ENCODE measurements at regions not wholly inside any gene's neighbourhood (a gene's known extent, or its start where the extent isn't known, plus 50 kb on each side); places are given as distances from the start of the nearest gene placed in this dataset.

- no peak overlapping the region for H3K27ac ChIP-seq (ENCODE audit: low read depth, low read length)
These were observed 192.6 kb upstream of the PRDM9 start for GRCh38 chr5:23314827-23315226.

GRCh38 chr5:23305055-23305454 is 202.4 kb upstream of the PRDM9 start:
- H3K4me3 ChIP-seq (ENCODE audit: low read depth, low read length): no peak overlapping the region
- H3K9me3 ChIP-seq (ENCODE audit: control insufficient read depth, insufficient read depth, low read length): peaks cover 8% of the 10 kb centered on the region
- H3K9ac ChIP-seq (ENCODE audit: low read depth, low read length): no peak overlapping the region
- H3K4me1 ChIP-seq (ENCODE audit: control insufficient read depth, insufficient read depth, low read length): no peaks in the 10 kb centered on the region
- no peaks in the 10 kb centered on the region for H3K27me3 ChIP-seq (ENCODE audit: control insufficient read depth, insufficient read depth, low read length)
- H3K36me3 ChIP-seq (ENCODE audit: control insufficient read depth, insufficient read depth, low read length): no peaks in the 10 kb centered on the region
- H3K27ac ChIP-seq (ENCODE audit: low read depth, low read length): no peak overlapping the region

More at GRCh38 chr5:23314827-23315226, 192.6 kb upstream of the PRDM9 start:
- no peaks in the 10 kb centered on the region for H3K9me3 ChIP-seq (ENCODE audit: control insufficient read depth, insufficient read depth, low read length)
- H3K27me3 ChIP-seq (ENCODE audit: control insufficient read depth, insufficient read depth, low read length): no peaks in the 10 kb centered on the region
- no peak overlapping the region for H3K9ac ChIP-seq (ENCODE audit: low read depth, low read length)
- H3K36me3 ChIP-seq (ENCODE audit: control insufficient read depth, insufficient read depth, low read length): no peaks in the 10 kb centered on the region
- no peak overlapping the region for H3K4me3 ChIP-seq (ENCODE audit: low read depth, low read length)
- H3K4me1 ChIP-seq (ENCODE audit: control insufficient read depth, insufficient read depth, low read length): peaks cover 16% of the 10 kb centered on the region

- Histone ChIP-seq H3K27ac (ENCODE audit: low read depth, low read length) (no peak overlapping the region), H3K4me3 (ENCODE audit: low read depth, low read length) (no peak overlapping the region), H3K27me3 (ENCODE audit: control insufficient read depth, insufficient read depth, low read length) (no peaks in the 10 kb centered on the region), H3K36me3 (ENCODE audit: control insufficient read depth, insufficient read depth, low read length) (no peaks in the 10 kb centered on the region), H3K9ac (ENCODE audit: low read depth, low read length) (no peak overlapping the region), H3K4me1 (ENCODE audit: control insufficient read depth, insufficient read depth, low read length) (no peaks in the 10 kb centered on the region), H3K9me3 (ENCODE audit: control insufficient read depth, insufficient read depth, low read length) (peaks cover 8% of the 10 kb centered on the region)
These were observed 203.6 kb upstream of the PRDM9 start for GRCh38 chr5:23303836-23304235.

DNA sequence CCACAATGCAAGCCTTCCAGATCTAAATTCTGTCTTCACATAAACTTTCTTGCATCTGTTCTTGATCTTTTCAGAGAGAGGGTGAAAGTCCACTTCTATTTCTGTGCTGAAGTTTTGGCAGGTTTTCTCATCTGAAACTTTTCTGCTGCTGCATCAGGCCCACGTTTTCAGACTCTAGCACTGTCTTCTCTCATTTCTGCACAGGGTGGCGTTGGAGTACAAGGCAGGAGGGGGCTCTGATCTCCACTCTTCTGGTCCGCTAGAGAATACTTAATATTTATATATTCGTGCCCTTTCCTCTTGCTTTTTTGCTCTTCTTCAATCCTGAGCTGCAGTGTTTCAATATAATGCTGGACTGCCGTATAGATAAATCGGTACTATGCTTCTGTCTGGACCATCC is 204.0 kb upstream of the PRDM9 start:
- H3K4me3 ChIP-seq (ENCODE audit: low read depth, low read length): no peak overlapping the region
- no peaks in the 10 kb centered on the region for H3K27me3 ChIP-seq (ENCODE audit: control insufficient read depth, insufficient read depth, low read length)
- peaks cover 8% of the 10 kb centered on the region for H3K9me3 ChIP-seq (ENCODE audit: control insufficient read depth, insufficient read depth, low read length)
- H3K27ac ChIP-seq (ENCODE audit: low read depth, low read length): no peak overlapping the region
- no peaks in the 10 kb centered on the region for H3K4me1 ChIP-seq (ENCODE audit: control insufficient read depth, insufficient read depth, low read length)
- no peak overlapping the region for H3K9ac ChIP-seq (ENCODE audit: low read depth, low read length)
- H3K36me3 ChIP-seq (ENCODE audit: control insufficient read depth, insufficient read depth, low read length): no peaks in the 10 kb centered on the region

DNA sequence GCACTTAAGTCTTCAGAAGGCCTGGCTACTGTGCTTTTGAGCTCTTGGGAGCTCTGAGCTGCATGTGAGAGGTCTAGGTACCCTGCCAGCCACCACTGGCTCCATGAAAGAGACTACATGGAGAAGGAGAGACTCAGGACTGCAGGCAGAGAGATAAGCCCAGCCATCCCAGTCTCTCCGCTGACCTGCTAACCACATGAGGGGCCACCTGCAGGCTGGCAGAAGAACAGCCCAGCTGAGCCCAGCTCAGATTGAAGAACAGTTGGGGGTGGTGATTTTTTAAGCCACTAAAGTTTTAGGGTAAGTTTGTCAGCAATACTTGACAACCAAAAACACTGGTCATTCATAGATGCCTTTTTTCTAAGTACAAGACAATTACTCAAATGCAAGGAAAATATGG is 205.0 kb upstream of the PRDM9 start:
- no peak overlapping the region for H3K9ac ChIP-seq (ENCODE audit: low read depth, low read length)
- H3K9me3 ChIP-seq (ENCODE audit: control insufficient read depth, insufficient read depth, low read length): peaks cover 8% of the 10 kb centered on the region
- no peak overlapping the region for H3K4me3 ChIP-seq (ENCODE audit: low read depth, low read length)
- H3K27ac ChIP-seq (ENCODE audit: low read depth, low read length): no peak overlapping the region
- no peaks in the 10 kb centered on the region for H3K4me1 ChIP-seq (ENCODE audit: control insufficient read depth, insufficient read depth, low read length)
- no peaks in the 10 kb centered on the region for H3K27me3 ChIP-seq (ENCODE audit: control insufficient read depth, insufficient read depth, low read length)
- no peaks in the 10 kb centered on the region for H3K36me3 ChIP-seq (ENCODE audit: control insufficient read depth, insufficient read depth, low read length)

DNA sequence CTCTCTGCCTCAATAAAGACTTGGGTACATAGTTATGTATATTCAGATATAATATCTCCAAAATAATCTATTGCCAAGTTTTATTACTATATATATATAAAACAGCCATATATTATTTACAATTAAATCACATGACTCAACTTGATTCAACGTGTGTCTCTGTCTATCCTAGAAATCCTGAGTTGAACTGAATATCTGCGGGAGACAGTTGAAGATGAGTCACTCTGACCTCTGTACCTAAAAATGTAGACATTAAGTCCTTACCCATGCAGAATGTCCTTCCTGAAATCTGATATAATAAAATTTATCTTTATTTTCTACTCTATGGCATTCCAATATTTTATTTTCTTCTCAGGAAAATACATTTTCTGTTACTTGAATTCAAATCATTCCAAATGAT is 218.2 kb upstream of the PRDM9 start:
- Histone ChIP-seq H3K9me3 (ENCODE audit: control insufficient read depth, insufficient read depth, low read length) (no peaks in the 10 kb centered on the region), H3K4me3 (ENCODE audit: low read depth, low read length) (no peak overlapping the region), H3K9ac (ENCODE audit: low read depth, low read length) (no peak overlapping the region), H3K27ac (ENCODE audit: low read depth, low read length) (no peak overlapping the region), H3K4me1 (ENCODE audit: control insufficient read depth, insufficient read depth, low read length) (no peaks in the 10 kb centered on the region), H3K36me3 (ENCODE audit: control insufficient read depth, insufficient read depth, low read length) (no peaks in the 10 kb centered on the region), H3K27me3 (ENCODE audit: control insufficient read depth, insufficient read depth, low read length) (no peaks in the 10 kb centered on the region)

GRCh38 chr5:23284656-23285055 is 222.8 kb upstream of the PRDM9 start:
- no peaks in the 10 kb centered on the region for H3K9me3 ChIP-seq (ENCODE audit: control insufficient read depth, insufficient read depth, low read length)
- H3K27ac ChIP-seq (ENCODE audit: low read depth, low read length): no peak overlapping the region
- no peaks in the 10 kb centered on the region for H3K4me1 ChIP-seq (ENCODE audit: control insufficient read depth, insufficient read depth, low read length)
- H3K27me3 ChIP-seq (ENCODE audit: control insufficient read depth, insufficient read depth, low read length): no peaks in the 10 kb centered on the region
- H3K9ac ChIP-seq (ENCODE audit: low read depth, low read length): no peak overlapping the region
- H3K4me3 ChIP-seq (ENCODE audit: low read depth, low read length): no peak overlapping the region
- no peaks in the 10 kb centered on the region for H3K36me3 ChIP-seq (ENCODE audit: control insufficient read depth, insufficient read depth, low read length)

DNA sequence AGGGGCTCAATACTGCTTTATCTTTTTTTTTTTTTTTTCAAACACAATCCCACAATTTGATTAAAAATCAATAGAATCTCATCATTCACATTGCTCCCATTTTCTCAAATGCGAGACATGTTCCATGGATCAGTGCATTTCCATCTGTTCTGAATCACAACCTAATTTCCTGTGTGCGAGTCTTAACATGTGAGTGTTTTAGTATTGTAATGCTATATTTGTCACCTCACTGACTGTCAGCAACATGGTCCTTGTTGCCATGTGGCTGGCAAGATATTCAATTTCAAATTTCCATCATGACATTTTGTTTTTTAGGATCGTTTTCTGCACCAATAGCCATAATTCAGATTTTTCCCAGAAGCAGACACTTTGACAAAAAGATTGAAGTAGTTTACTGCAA is 233.2 kb upstream of the PRDM9 start:
- Histone ChIP-seq H3K4me1 (ENCODE audit: control insufficient read depth, insufficient read depth, low read length) (no peaks in the 10 kb centered on the region), H3K9me3 (ENCODE audit: control insufficient read depth, insufficient read depth, low read length) (no peaks in the 10 kb centered on the region; the same call in 1 of the 2 replicates), H3K9ac (ENCODE audit: low read depth, low read length) (no peak overlapping the region), H3K27me3 (ENCODE audit: control insufficient read depth, insufficient read depth, low read length) (no peaks in the 10 kb centered on the region), H3K36me3 (ENCODE audit: control insufficient read depth, insufficient read depth, low read length) (no peaks in the 10 kb centered on the region), H3K4me3 (ENCODE audit: low read depth, low read length) (no peak overlapping the region), H3K27ac (ENCODE audit: low read depth, low read length) (no peak overlapping the region)

GRCh38 chr5:23269981-23270380 is 237.4 kb upstream of the PRDM9 start:
- no peaks in the 10 kb centered on the region for H3K36me3 ChIP-seq (ENCODE audit: control insufficient read depth, insufficient read depth, low read length)
- H3K9me3 ChIP-seq (ENCODE audit: control insufficient read depth, insufficient read depth, low read length): no peaks in the 10 kb centered on the region
- H3K27me3 ChIP-seq (ENCODE audit: control insufficient read depth, insufficient read depth, low read length): no peaks in the 10 kb centered on the region
- no peak overlapping the region for H3K27ac ChIP-seq (ENCODE audit: low read depth, low read length)
- no peak overlapping the region for H3K4me3 ChIP-seq (ENCODE audit: low read depth, low read length)
- H3K9ac ChIP-seq (ENCODE audit: low read depth, low read length): no peak overlapping the region
- H3K4me1 ChIP-seq (ENCODE audit: control insufficient read depth, insufficient read depth, low read length): no peaks in the 10 kb centered on the region

GRCh38 chr5:23268136-23268535 is 239.3 kb upstream of the PRDM9 start:
- Histone ChIP-seq H3K36me3 (ENCODE audit: control insufficient read depth, insufficient read depth, low read length) (no peaks in the 10 kb centered on the region), H3K9me3 (ENCODE audit: control insufficient read depth, insufficient read depth, low read length) (no peaks in the 10 kb centered on the region), H3K27ac (ENCODE audit: low read depth, low read length) (no peak overlapping the region), H3K9ac (ENCODE audit: low read depth, low read length) (no peak overlapping the region), H3K4me3 (ENCODE audit: low read depth, low read length) (no peak overlapping the region), H3K27me3 (ENCODE audit: control insufficient read depth, insufficient read depth, low read length) (no peaks in the 10 kb centered on the region), H3K4me1 (ENCODE audit: control insufficient read depth, insufficient read depth, low read length) (no peaks in the 10 kb centered on the region)

DNA sequence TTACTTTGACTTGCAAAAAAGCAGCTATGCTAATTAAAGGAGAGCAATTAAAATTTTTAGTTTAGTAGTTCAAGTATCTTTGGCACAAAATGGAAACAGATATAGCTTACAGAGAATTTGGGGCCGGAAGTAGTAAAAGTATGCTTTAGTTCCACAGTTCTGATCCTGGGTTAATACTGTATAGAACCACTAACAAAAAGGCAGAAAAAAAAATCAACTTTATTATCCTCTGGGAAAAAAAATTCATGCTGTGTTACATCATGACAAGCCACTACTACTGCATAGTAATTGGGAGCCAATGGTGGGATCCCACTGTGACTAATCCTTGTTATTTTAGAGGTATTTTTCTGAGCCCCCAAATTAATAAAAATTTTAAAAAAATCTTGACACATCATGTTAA is 246.8 kb upstream of the PRDM9 start:
- Histone ChIP-seq H3K36me3 (ENCODE audit: control insufficient read depth, insufficient read depth, low read length) (no peaks in the 10 kb centered on the region), H3K4me1 (ENCODE audit: control insufficient read depth, insufficient read depth, low read length) (no peaks in the 10 kb centered on the region), H3K4me3 (ENCODE audit: low read depth, low read length) (no peak overlapping the region), H3K27me3 (ENCODE audit: control insufficient read depth, insufficient read depth, low read length) (no peaks in the 10 kb centered on the region), H3K9me3 (ENCODE audit: control insufficient read depth, insufficient read depth, low read length) (no peaks in the 10 kb centered on the region), H3K27ac (ENCODE audit: low read depth, low read length) (no peak overlapping the region), H3K9ac (ENCODE audit: low read depth, low read length) (no peak overlapping the region)

- Histone ChIP-seq H3K27me3 (ENCODE audit: control insufficient read depth, insufficient read depth, low read length) (no peaks in the 10 kb centered on the region), H3K27ac (ENCODE audit: low read depth, low read length) (no peak overlapping the region), H3K9ac (ENCODE audit: low read depth, low read length) (no peak overlapping the region), H3K9me3 (ENCODE audit: control insufficient read depth, insufficient read depth, low read length) (no peaks in the 10 kb centered on the region), H3K36me3 (ENCODE audit: control insufficient read depth, insufficient read depth, low read length) (no peaks in the 10 kb centered on the region), H3K4me3 (ENCODE audit: low read depth, low read length) (no peak overlapping the region), H3K4me1 (ENCODE audit: control insufficient read depth, insufficient read depth, low read length) (no peaks in the 10 kb centered on the region)
These were observed 249.8 kb upstream of the PRDM9 start for GRCh38 chr5:23257656-23258055.

Measured in HUES48 (cell line).